ENCODE measurements at regions not wholly inside any gene's neighbourhood (a gene's known extent, or its start where the extent isn't known, plus 50 kb on each side); places are given as distances from the start of the nearest gene placed in this dataset.

DNA sequence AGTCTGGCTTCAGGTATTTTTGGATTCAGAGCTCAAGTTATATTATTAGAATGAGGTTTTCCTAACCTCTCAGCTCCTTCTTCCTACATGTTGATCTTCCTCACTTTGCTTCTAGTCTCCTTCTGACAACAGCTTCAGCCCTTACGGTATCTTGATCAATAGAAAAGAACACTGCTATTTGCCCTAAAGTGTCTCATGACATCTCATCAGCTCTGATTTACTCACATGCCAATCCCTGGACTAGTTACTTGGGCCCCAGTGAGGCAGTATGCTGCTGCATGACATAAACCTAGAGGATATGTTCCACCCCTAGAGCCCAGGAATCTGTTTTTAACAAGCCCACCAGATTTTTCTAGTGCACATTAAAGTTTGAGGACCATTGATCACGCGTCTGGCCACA lies 110.3 kb downstream of the UNC5CL start:
- DNase-seq (ENCODE audit: low read depth in 2 of 2): no peak
- Histone ChIP-seq H3K36me3 (ENCODE audit: control insufficient read depth, insufficient read depth, low read length) (no peaks in the 10 kb centered on the region), H3K79me2 (ENCODE audit: control insufficient read depth, insufficient read depth, low read length) (no peaks in the 10 kb centered on the region), H4K20me1 (ENCODE audit: control insufficient read depth, extremely low read depth, insufficient read depth, low read length) (no peaks in the 10 kb centered on the region), H3K9ac (ENCODE audit: insufficient read depth, low read length) (no peak overlapping the region), H3K27me3 (ENCODE audit: control insufficient read depth, insufficient read depth, low read length) (no peaks in the 10 kb centered on the region), H3K27ac (ENCODE audit: insufficient read depth, low read length) (no peak overlapping the region), H3K4me2 (ENCODE audit: extremely low read depth, insufficient read depth, low read length) (no peak overlapping the region), H3K4me3 (replicated peaks in 1 of 4; ENCODE audit: control extremely low read depth in 1 of 4, insufficient read depth in 1 of 4, low read depth in 3 of 4, low read length in 4 of 4) (no peak overlapping the region), H3K4me1 (ENCODE audit: control insufficient read depth, extremely low read depth, insufficient read depth, low read length) (peaks cover 2% of the 10 kb centered on the region), H3K9me3 (ENCODE audit: control insufficient read depth, insufficient read depth, low read depth, low read length) (no peaks in the 10 kb centered on the region), H2AFZ (ENCODE audit: low read length) (no peak overlapping the region)
- TF ChIP-seq, protein P1, sequence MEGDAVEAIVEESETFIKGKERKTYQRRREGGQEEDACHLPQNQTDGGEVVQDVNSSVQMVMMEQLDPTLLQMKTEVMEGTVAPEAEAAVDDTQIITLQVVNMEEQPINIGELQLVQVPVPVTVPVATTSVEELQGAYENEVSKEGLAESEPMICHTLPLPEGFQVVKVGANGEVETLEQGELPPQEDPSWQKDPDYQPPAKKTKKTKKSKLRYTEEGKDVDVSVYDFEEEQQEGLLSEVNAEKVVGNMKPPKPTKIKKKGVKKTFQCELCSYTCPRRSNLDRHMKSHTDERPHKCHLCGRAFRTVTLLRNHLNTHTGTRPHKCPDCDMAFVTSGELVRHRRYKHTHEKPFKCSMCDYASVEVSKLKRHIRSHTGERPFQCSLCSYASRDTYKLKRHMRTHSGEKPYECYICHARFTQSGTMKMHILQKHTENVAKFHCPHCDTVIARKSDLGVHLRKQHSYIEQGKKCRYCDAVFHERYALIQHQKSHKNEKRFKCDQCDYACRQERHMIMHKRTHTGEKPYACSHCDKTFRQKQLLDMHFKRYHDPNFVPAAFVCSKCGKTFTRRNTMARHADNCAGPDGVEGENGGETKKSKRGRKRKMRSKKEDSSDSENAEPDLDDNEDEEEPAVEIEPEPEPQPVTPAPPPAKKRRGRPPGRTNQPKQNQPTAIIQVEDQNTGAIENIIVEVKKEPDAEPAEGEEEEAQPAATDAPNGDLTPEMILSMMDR (conservative IDR thresholded peaks at IDR 0.05 in 1 of 2, IDR thresholded peaks at IDR 0.05 in 1 of 2; ENCODE audit: low read depth in 1 of 2, low read length in 2 of 2): no peak
- TF ChIP-seq EZH2 (IDR thresholded peaks at IDR 0.05; ENCODE audit: low read length, missing control alignments): no peak

DNA sequence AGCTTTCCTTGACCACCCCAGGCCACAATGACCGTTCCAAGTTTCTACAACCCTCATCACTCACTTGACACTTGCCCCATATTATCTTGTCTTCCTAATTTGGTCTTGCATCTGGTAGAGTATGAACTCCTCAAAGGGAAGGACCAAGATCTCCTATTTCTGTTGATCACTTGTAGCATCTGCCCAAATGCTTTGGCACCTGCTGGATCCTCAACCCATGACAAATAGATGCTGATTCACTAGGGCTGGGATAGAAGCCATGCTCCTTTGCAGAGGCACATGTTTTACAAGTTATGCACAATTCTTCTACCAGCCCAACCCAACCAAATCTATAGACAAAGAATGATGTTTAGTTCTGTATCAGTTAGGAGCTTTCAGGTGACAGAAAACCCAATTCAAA lies 110.7 kb downstream of the UNC5CL start:
- H3K27ac ChIP-seq (ENCODE audit: insufficient read depth, low read length): no peak overlapping the region
- TF ChIP-seq, protein P1 (conservative IDR thresholded peaks at IDR 0.05 in 1 of 2, IDR thresholded peaks at IDR 0.05 in 1 of 2; ENCODE audit: low read depth in 1 of 2, low read length in 2 of 2): no peak
- TF ChIP-seq EZH2 (IDR thresholded peaks at IDR 0.05; ENCODE audit: low read length, missing control alignments): no peak
- no peak overlapping the region for H2AFZ ChIP-seq (ENCODE audit: low read length)
- peaks cover 2% of the 10 kb centered on the region for H3K4me1 ChIP-seq (ENCODE audit: control insufficient read depth, extremely low read depth, insufficient read depth, low read length)
- no peaks in the 10 kb centered on the region for H4K20me1 ChIP-seq (ENCODE audit: control insufficient read depth, extremely low read depth, insufficient read depth, low read length)
- no peak overlapping the region for H3K4me2 ChIP-seq (ENCODE audit: extremely low read depth, insufficient read depth, low read length)
- no peaks in the 10 kb centered on the region for H3K79me2 ChIP-seq (ENCODE audit: control insufficient read depth, insufficient read depth, low read length)
- no peak for DNase-seq (ENCODE audit: low read depth in 2 of 2)
- H3K36me3 ChIP-seq (ENCODE audit: control insufficient read depth, insufficient read depth, low read length): no peaks in the 10 kb centered on the region
- no peak overlapping the region for H3K4me3 ChIP-seq (replicated peaks in 1 of 4; ENCODE audit: control extremely low read depth in 1 of 4, insufficient read depth in 1 of 4, low read depth in 3 of 4, low read length in 4 of 4)
- H3K27me3 ChIP-seq (ENCODE audit: control insufficient read depth, insufficient read depth, low read length): no peaks in the 10 kb centered on the region
- no peaks in the 10 kb centered on the region for H3K9me3 ChIP-seq (ENCODE audit: control insufficient read depth, insufficient read depth, low read depth, low read length)
- H3K9ac ChIP-seq (ENCODE audit: insufficient read depth, low read length): no peak overlapping the region

DNA sequence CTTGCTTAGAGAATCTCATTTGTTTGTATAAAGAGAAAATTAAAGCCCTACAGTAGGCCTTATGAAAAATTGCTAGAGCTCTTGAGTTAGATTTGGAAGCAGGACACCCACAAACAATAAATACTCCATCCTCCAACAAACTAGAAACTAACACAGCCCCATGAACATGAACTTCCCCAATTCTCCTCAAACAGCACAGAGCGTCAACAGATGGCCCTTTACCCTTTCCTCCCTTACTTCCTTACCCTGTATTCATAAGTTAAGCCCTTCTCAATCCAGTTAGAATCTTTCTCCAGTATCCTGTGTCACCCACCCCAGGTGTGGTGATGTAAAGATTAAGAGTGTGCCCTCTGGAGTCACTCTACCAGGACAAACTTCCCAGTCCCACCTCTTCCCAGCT lies 113.7 kb downstream of the UNC5CL start:
- Histone ChIP-seq H4K20me1 (ENCODE audit: control insufficient read depth, extremely low read depth, insufficient read depth, low read length) (no peaks in the 10 kb centered on the region), H3K9me3 (ENCODE audit: control insufficient read depth, insufficient read depth, low read depth, low read length) (no peaks in the 10 kb centered on the region), H3K27ac (ENCODE audit: insufficient read depth, low read length) (no peak overlapping the region), H3K27me3 (ENCODE audit: control insufficient read depth, insufficient read depth, low read length) (no peaks in the 10 kb centered on the region), H3K36me3 (ENCODE audit: control insufficient read depth, insufficient read depth, low read length) (no peaks in the 10 kb centered on the region), H3K79me2 (ENCODE audit: control insufficient read depth, insufficient read depth, low read length) (no peaks in the 10 kb centered on the region), H3K9ac (ENCODE audit: insufficient read depth, low read length) (no peak overlapping the region), H3K4me1 (ENCODE audit: control insufficient read depth, extremely low read depth, insufficient read depth, low read length) (no peaks in the 10 kb centered on the region), H3K4me2 (ENCODE audit: extremely low read depth, insufficient read depth, low read length) (no peak overlapping the region), H2AFZ (ENCODE audit: low read length) (no peak overlapping the region), H3K4me3 (replicated peaks in 1 of 4; ENCODE audit: control extremely low read depth in 1 of 4, insufficient read depth in 1 of 4, low read depth in 3 of 4, low read length in 4 of 4) (no peak overlapping the region)
- TF ChIP-seq EZH2 (IDR thresholded peaks at IDR 0.05; ENCODE audit: low read length, missing control alignments): no peak
- TF ChIP-seq, protein P1 (conservative IDR thresholded peaks at IDR 0.05 in 1 of 2, IDR thresholded peaks at IDR 0.05 in 1 of 2; ENCODE audit: low read depth in 1 of 2, low read length in 2 of 2): no peak
- DNase-seq (ENCODE audit: low read depth in 2 of 2): no peak

All from fibroblast of lung (primary cell).